Caco-2 (cell line): ENCODE measurements at regions not wholly inside any gene's neighbourhood (a gene's known extent, or its start where the extent isn't known, plus 50 kb on each side); places are given as distances from the start of the nearest gene placed in this dataset.

Source experiments
- BruUV-seq: library from RNA; stranded (reverse); fragments of 400-500 nt; replicated peaks from 2 replicates; lab custom pipeline; 2021; lab: Mats Ljungman, UMichigan
- CTCF ChIA-PET: fragments of 300-600 bp; sonication (Branson Sonifier 250); formaldehyde crosslinking; loops from one replicate; lab custom pipeline; 2022; ENCODE audit warnings: antibody characterized with exemption; lab: Charles Lee
- POLR2A ChIA-PET: fragments of 300-600 bp; sonication (Branson Sonifier 250); formaldehyde crosslinking; loops from one replicate; lab custom pipeline; 2022; ENCODE audit warnings: antibody characterized with exemption; lab: Charles Lee
- DNase-seq, 2 experiments: peaks; one replicate each; pipeline versions ENCODE4 v3.0.0 to v3.0.0-alpha.2; 2020 to 2022
- H3K27me3 ChIP-seq: replicated peaks from 2 replicates; pipeline ENCODE4 v1.6.0; 2011; ENCODE audit warnings: low read length; ENCODE audit not compliant: control insufficient read depth, insufficient read depth
- H3K36me3 ChIP-seq: 2 replicates; pipeline ENCODE4 v1.5.1; 2011; ENCODE audit warnings: low read length; ENCODE audit not compliant: control insufficient read depth, insufficient read depth
- H3K4me1 ChIP-seq: fragments of 250-450 bp; sonication (Bioruptor Pico); 2 replicates; pipeline ENCODE4 v1.5.1; 2020; ENCODE audit warnings: mild to moderate bottlenecking
- H3K4me3 ChIP-seq: 2 replicates; pipeline ENCODE4 v1.5.1; 2011; ENCODE audit warnings: low read depth, mild to moderate bottlenecking, control low read depth, low read length
- H3K9me3 ChIP-seq: fragments of 250-450 bp; sonication (Bioruptor Pico); 2 replicates; pipeline ENCODE4 v1.5.1; 2020; ENCODE audit warnings: mild to moderate bottlenecking, moderate library complexity
- H3K27ac Mint-ChIP-seq: one replicate; pipeline ENCODE4 v1.8.0; 2022; ENCODE audit warnings: mixed read lengths; ENCODE audit not compliant: unreplicated experiment
- H3K27me3 Mint-ChIP-seq: one replicate; pipeline ENCODE4 v1.8.0; 2022; ENCODE audit warnings: mixed read lengths; ENCODE audit not compliant: insufficient read depth, unreplicated experiment
- H3K36me3 Mint-ChIP-seq: one replicate; pipeline ENCODE4 v1.8.0; 2022; ENCODE audit warnings: mild to moderate bottlenecking, mixed read lengths; ENCODE audit not compliant: insufficient read depth, unreplicated experiment
- H3K4me1 Mint-ChIP-seq: one replicate; pipeline ENCODE4 v1.8.0; 2022; ENCODE audit warnings: low read depth, mixed read lengths; ENCODE audit not compliant: unreplicated experiment
- H3K4me3 Mint-ChIP-seq: one replicate; pipeline ENCODE4 v1.8.0; 2022; ENCODE audit warnings: mild to moderate bottlenecking, moderate library complexity, mixed read lengths; ENCODE audit not compliant: unreplicated experiment
- H3K9me3 Mint-ChIP-seq: one replicate; pipeline ENCODE4 v1.8.0; 2022; ENCODE audit warnings: mixed read lengths; ENCODE audit not compliant: unreplicated experiment
- intact Hi-C: fragments of 100-400 bp; cut with micrococcal nuclease; formaldehyde crosslinking; loops from one replicate; pipeline ENCODE4 v1.10.0; 2022; ENCODE audit not compliant: unreplicated experiment
- TF ChIP-seq, protein P1 (sequence below), 2 experiments: fragments of 200-600 bp in 1 of 2; IDR thresholded peaks; 1 replicate in 1 of 2; 2 replicates in 1 of 2; pipeline versions ENCODE4 v1.5.1 to v1.8.0; 2011 to 2022; ENCODE audit warnings: antibody characterized with exemption in 1 of 2, control low read depth in 1 of 2, inconsistent platforms in 1 of 2, low read depth in 1 of 2, low read length in 1 of 2, mild to moderate bottlenecking in 1 of 2, moderate library complexity in 1 of 2; ENCODE audit not compliant: insufficient read depth in 1 of 2, severe bottlenecking in 1 of 2, unreplicated experiment in 1 of 2

GRCh38 chr5:103706939-103707682, 144.5 kb upstream of the NUDT12 start:
- Histone ChIP-seq H3K9me3 (no peaks in the 10 kb centered on the region), H3K36me3 (no peaks in the 10 kb centered on the region), H3K27me3 (no peaks in the 10 kb centered on the region), H3K4me3 (no peak overlapping the region), H3K4me1 (no peaks in the 10 kb centered on the region)
- Mint-ChIP-seq H3K4me3 (no peak overlapping the region), H3K27ac (no peak overlapping the region), H3K36me3 (no peaks in the 10 kb centered on the region), H3K9me3 (no peaks in the 10 kb centered on the region), H3K27me3 (peaks cover 3% of the 10 kb centered on the region), H3K4me1 (no peaks in the 10 kb centered on the region)
- no peak for DNase-seq
- intact Hi-C loops, result no loop called here
- POLR2A ChIA-PET, result no interaction called here
- BruUV-seq, result no TSS peak
- CTCF ChIA-PET, result no interaction called here
- TF ChIP-seq, protein P1, sequence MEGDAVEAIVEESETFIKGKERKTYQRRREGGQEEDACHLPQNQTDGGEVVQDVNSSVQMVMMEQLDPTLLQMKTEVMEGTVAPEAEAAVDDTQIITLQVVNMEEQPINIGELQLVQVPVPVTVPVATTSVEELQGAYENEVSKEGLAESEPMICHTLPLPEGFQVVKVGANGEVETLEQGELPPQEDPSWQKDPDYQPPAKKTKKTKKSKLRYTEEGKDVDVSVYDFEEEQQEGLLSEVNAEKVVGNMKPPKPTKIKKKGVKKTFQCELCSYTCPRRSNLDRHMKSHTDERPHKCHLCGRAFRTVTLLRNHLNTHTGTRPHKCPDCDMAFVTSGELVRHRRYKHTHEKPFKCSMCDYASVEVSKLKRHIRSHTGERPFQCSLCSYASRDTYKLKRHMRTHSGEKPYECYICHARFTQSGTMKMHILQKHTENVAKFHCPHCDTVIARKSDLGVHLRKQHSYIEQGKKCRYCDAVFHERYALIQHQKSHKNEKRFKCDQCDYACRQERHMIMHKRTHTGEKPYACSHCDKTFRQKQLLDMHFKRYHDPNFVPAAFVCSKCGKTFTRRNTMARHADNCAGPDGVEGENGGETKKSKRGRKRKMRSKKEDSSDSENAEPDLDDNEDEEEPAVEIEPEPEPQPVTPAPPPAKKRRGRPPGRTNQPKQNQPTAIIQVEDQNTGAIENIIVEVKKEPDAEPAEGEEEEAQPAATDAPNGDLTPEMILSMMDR (IDR thresholded peaks at IDR 0.05; ENCODE audit: insufficient read depth in 1 of 2, low read depth in 1 of 2, low read length in 1 of 2, severe bottlenecking in 1 of 2, unreplicated experiment in 1 of 2), result no peak

DNA sequence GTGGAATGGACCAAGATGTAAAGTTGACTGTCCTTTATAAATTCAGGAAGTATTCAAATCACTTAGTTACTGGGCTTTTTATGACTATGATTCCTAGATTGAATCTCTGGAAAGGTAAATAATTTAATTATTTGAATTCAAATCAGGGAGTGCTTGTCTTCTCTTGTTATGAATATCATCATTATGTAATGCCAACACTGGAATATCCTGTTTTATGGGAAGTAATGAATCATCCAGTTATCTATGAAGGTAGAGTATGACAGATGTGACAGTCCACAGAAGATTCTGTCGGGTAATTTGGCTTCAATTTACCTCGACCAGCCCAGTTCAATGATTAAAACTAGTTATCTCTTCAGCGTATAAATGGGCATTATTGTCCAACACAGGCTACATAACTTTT, 141.0 kb upstream of the NUDT12 start:
- H3K9me3 Mint-ChIP-seq, result no peaks in the 10 kb centered on the region
- no peaks in the 10 kb centered on the region for H3K4me1 ChIP-seq
- no peaks in the 10 kb centered on the region for H3K27me3 ChIP-seq
- ChIA-PET POLR2A (no interaction called here), CTCF (no interaction called here)
- H3K4me3 ChIP-seq, result no peak overlapping the region
- no peak for DNase-seq
- no peak overlapping the region for H3K27ac Mint-ChIP-seq
- H3K36me3 Mint-ChIP-seq, result no peaks in the 10 kb centered on the region
- H3K36me3 ChIP-seq, result no peaks in the 10 kb centered on the region
- no TSS peak for BruUV-seq
- TF ChIP-seq, protein P1 (IDR thresholded peaks at IDR 0.05; ENCODE audit: insufficient read depth in 1 of 2, low read depth in 1 of 2, low read length in 1 of 2, severe bottlenecking in 1 of 2, unreplicated experiment in 1 of 2), result no peak
- no peak overlapping the region for H3K4me3 Mint-ChIP-seq
- no peaks in the 10 kb centered on the region; the same call in 1 of the 2 replicates for H3K9me3 ChIP-seq
- intact Hi-C loops, result no loop called here
- no peaks in the 10 kb centered on the region for H3K4me1 Mint-ChIP-seq
- peaks cover 6% of the 10 kb centered on the region for H3K27me3 Mint-ChIP-seq

DNA sequence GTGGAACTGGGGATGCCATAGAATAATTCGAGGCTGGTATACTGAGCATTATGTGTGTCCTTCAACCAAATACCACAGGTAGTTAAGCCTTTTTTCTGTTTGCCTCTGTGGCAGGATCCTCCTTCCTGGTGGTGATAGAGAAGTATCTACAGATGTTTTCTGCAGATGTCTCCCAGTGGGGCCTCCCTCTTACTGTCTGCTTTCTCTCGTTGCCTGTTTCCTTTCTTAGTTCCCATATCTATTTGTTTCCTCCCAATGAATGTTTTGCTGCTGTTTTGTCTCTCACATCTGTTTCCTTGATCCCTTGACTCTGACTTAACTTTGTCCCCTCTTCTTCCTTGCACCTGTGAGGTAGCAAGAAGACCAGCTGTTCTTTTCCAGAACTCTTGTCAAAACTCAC, 130.9 kb upstream of the NUDT12 start:
- intact Hi-C loops, result no loop called here
- Mint-ChIP-seq H3K27ac (no peak overlapping the region), H3K27me3 (peaks cover 5% of the 10 kb centered on the region), H3K4me1 (no peaks in the 10 kb centered on the region), H3K4me3 (no peak overlapping the region), H3K9me3 (no peaks in the 10 kb centered on the region), H3K36me3 (no peaks in the 10 kb centered on the region)
- no peaks in the 10 kb centered on the region for H3K27me3 ChIP-seq
- no peak for DNase-seq
- ChIA-PET POLR2A (no interaction called here), CTCF (no interaction called here)
- H3K4me1 ChIP-seq, result no peaks in the 10 kb centered on the region
- no peaks in the 10 kb centered on the region for H3K36me3 ChIP-seq
- no peaks in the 10 kb centered on the region for H3K9me3 ChIP-seq
- TF ChIP-seq, protein P1 (IDR thresholded peaks at IDR 0.05; ENCODE audit: insufficient read depth in 1 of 2, low read depth in 1 of 2, low read length in 1 of 2, severe bottlenecking in 1 of 2, unreplicated experiment in 1 of 2), result no peak
- H3K4me3 ChIP-seq, result no peak overlapping the region
- no TSS peak for BruUV-seq
